ENCODE measurements at regions not wholly inside any gene's neighbourhood (a gene's known extent, or its start where the extent isn't known, plus 50 kb on each side); places are given as distances from the start of the nearest gene placed in this dataset.

GRCh38 chr10:53597835-53598251 lies 825.3 kb upstream of the MBL2 start:
- no peak for TF ChIP-seq EZH2 (IDR thresholded peaks at IDR 0.05; ENCODE audit: borderline replicate concordance, insufficient read depth, low read length, poor library complexity, severe bottlenecking)
- TF ChIP-seq EP300 (conservative IDR thresholded peaks at IDR 0.05; ENCODE audit: poor library complexity, severe bottlenecking): no peak
- no peak for TF ChIP-seq MXI1 (conservative IDR thresholded peaks at IDR 0.05; ENCODE audit: poor library complexity, severe bottlenecking)
- no peak for TF ChIP-seq POLR2AphosphoS5 (IDR thresholded peaks at IDR 0.05)
- no peak for TF ChIP-seq REST (IDR thresholded peaks at IDR 0.05; ENCODE audit: borderline replicate concordance)
- TF ChIP-seq CTCF (IDR thresholded peaks at IDR 0.05; ENCODE audit: poor library complexity, severe bottlenecking): no peak
- no peak for TF ChIP-seq SMC3 (conservative IDR thresholded peaks at IDR 0.05; ENCODE audit: poor library complexity)
- TF ChIP-seq TAF1 (IDR thresholded peaks at IDR 0.05; ENCODE audit: low read depth): no peak
- TF ChIP-seq RAD21 (conservative IDR thresholded peaks at IDR 0.05): no peak
- H3F3A ChIP-seq (ENCODE audit: insufficient read depth, low read length, poor library complexity, severe bottlenecking): no peaks in the 10 kb centered on the region
- no peaks in the 10 kb centered on the region for H3K27me3 ChIP-seq (ENCODE audit: insufficient read depth, low read depth, low read length)
- no peak overlapping the region for H3K27ac ChIP-seq (ENCODE audit: low read length)
- H2AFZ ChIP-seq (ENCODE audit: low read depth, low read length): no peak overlapping the region
- no peaks in the 10 kb centered on the region for H3K79me2 ChIP-seq (replicated peaks; ENCODE audit: insufficient read depth, low read length)
- no peaks in the 10 kb centered on the region for H3K9me2 ChIP-seq (ENCODE audit: insufficient read depth, low read length)
- H4K20me1 ChIP-seq (ENCODE audit: insufficient read depth): no peaks in the 10 kb centered on the region
- H3K4me2 ChIP-seq (ENCODE audit: low read length): no peak overlapping the region
- H3K9me3 ChIP-seq (ENCODE audit: low read length): no peaks in the 10 kb centered on the region
- H3K9ac ChIP-seq (ENCODE audit: low read length): no peak overlapping the region
- H3K4me3 ChIP-seq (ENCODE audit: low read length): no peak overlapping the region
- no peaks in the 10 kb centered on the region for H3K36me3 ChIP-seq (ENCODE audit: insufficient read depth, low read length)

- TF ChIP-seq POLR2AphosphoS5 (IDR thresholded peaks at IDR 0.05) (no peak), MXI1 (conservative IDR thresholded peaks at IDR 0.05; ENCODE audit: poor library complexity, severe bottlenecking) (no peak), TAF1 (IDR thresholded peaks at IDR 0.05; ENCODE audit: low read depth) (no peak), EP300 (conservative IDR thresholded peaks at IDR 0.05; ENCODE audit: poor library complexity, severe bottlenecking) (no peak)
- Histone ChIP-seq H3K9me2 (ENCODE audit: insufficient read depth, low read length) (no peaks in the 10 kb centered on the region), H3K4me2 (ENCODE audit: low read length) (no peak overlapping the region)
Measured at GRCh38 chr10:53580465-53580864, 807.9 kb upstream of the MBL2 start.

More at GRCh38 chr10:53580465-53580864, 807.9 kb upstream of the MBL2 start:
- Histone ChIP-seq H3K9ac (ENCODE audit: low read length) (no peak overlapping the region), H3K27ac (ENCODE audit: low read length) (no peak overlapping the region), H3K36me3 (ENCODE audit: insufficient read depth, low read length) (no peaks in the 10 kb centered on the region), H3F3A (ENCODE audit: insufficient read depth, low read length, poor library complexity, severe bottlenecking) (no peaks in the 10 kb centered on the region), H3K27me3 (ENCODE audit: insufficient read depth, low read depth, low read length) (no peaks in the 10 kb centered on the region), H3K9me3 (ENCODE audit: low read length) (no peaks in the 10 kb centered on the region), H2AFZ (ENCODE audit: low read depth, low read length) (no peak overlapping the region), H3K4me3 (ENCODE audit: low read length) (no peak overlapping the region), H4K20me1 (ENCODE audit: insufficient read depth) (no peaks in the 10 kb centered on the region), H3K79me2 (replicated peaks; ENCODE audit: insufficient read depth, low read length) (no peaks in the 10 kb centered on the region)
